SK-N-SH (cell line): ENCODE measurements at regions not wholly inside any gene's neighbourhood (a gene's known extent, or its start where the extent isn't known, plus 50 kb on each side); places are given as distances from the start of the nearest gene placed in this dataset.

ENCODE experiments used
- CTCF ChIA-PET: fragments of 300-600, 350-600 bp; formaldehyde crosslinking; extraction: SDS; loops from one replicate; lab custom pipeline; 2021; lab: Yijun Ruan, JAX
- POLR2A ChIA-PET: fragments of 350-600 bp; sonication (Branson Sonifier 250); formaldehyde crosslinking; extraction: SDS; loops from one replicate; lab custom pipeline; 2020; ENCODE audit warnings: antibody characterized with exemption, inconsistent platforms; lab: Yijun Ruan, JAX
- DNase-seq: peaks from one replicate; pipeline ENCODE4 v3.0.0; 2012
- H2AFZ ChIP-seq: fragments of 200-600 bp; sonication (generic); 2 replicates; pipeline ENCODE4 v1.8.1; 2016; ENCODE audit warnings: antibody characterized with exemption, mild to moderate bottlenecking, low read depth
- H3F3A ChIP-seq: fragments of 200-600 bp; sonication (generic); replicated peaks from 2 replicates; pipeline ENCODE3; 2016; ENCODE audit warnings: antibody characterized with exemption, mild to moderate bottlenecking; ENCODE audit not compliant: insufficient read depth
- H3K27ac ChIP-seq, 2 experiments: fragments of 200-500 bp in 1 of 2; fragments of 200-600 bp in 1 of 2; sonication (Bioruptor generic) in 1 of 2; sonication (generic), shearing (Covaris generic) in 1 of 2; 2 replicates each; pipeline versions ENCODE4 v1.5.1 to v1.6.1; 2014 to 2016; ENCODE audit warnings: low read depth in 2 of 2, inconsistent platforms in 1 of 2, low read length in 1 of 2, mild to moderate bottlenecking in 1 of 2, mixed read lengths in 1 of 2
- H3K27me3 ChIP-seq: fragments of 200-600 bp; sonication (generic), shearing (Covaris generic); 2 replicates; pipeline ENCODE4 v1.6.1; 2016; ENCODE audit warnings: mixed run types; ENCODE audit not compliant: insufficient read depth
- H3K36me3 ChIP-seq, 2 experiments: fragments of 200-500 bp in 1 of 2; fragments of 200-600 bp in 1 of 2; sonication (Bioruptor generic) in 1 of 2; sonication (generic) in 1 of 2; replicated peaks in 1 of 2; 2 replicates each; pipeline versions ENCODE3 to v1.5.1; 2014 to 2016; ENCODE audit warnings: low read length in 1 of 2, mild to moderate bottlenecking in 1 of 2; ENCODE audit not compliant: insufficient read depth in 2 of 2, control insufficient read depth in 1 of 2
- H3K4me1 ChIP-seq, 2 experiments: fragments of 200-500 bp in 1 of 2; fragments of 200-600 bp in 1 of 2; sonication (Bioruptor generic) in 1 of 2; sonication (generic), shearing (Covaris generic) in 1 of 2; 2 replicates each; pipeline versions ENCODE4 v1.5.1 to v1.6.1; 2014 to 2016; ENCODE audit warnings: low read depth in 1 of 2, low read length in 1 of 2, mixed run types in 1 of 2; ENCODE audit not compliant: insufficient read depth in 2 of 2, control insufficient read depth in 1 of 2
- H3K4me2 ChIP-seq: fragments of 200-600 bp; sonication (generic), shearing (Covaris generic); 2 replicates; pipeline ENCODE4 v1.6.1; 2017; ENCODE audit warnings: mixed run types
- H3K4me3 ChIP-seq, 2 experiments: fragments of 200-500 bp in 1 of 2; fragments of 200-600 bp in 1 of 2; sonication (Bioruptor generic) in 1 of 2; sonication (generic), shearing (Covaris generic) in 1 of 2; 2 replicates each; pipeline versions ENCODE4 v1.5.1 to v1.8.1; 2014 to 2016; ENCODE audit warnings: low read depth in 2 of 2, inconsistent platforms in 1 of 2, low read length in 1 of 2, mild to moderate bottlenecking in 1 of 2, mixed read lengths in 1 of 2, moderate library complexity in 1 of 2
- H3K79me2 ChIP-seq: fragments of 200-600 bp; sonication (generic); 2 replicates; pipeline ENCODE4 v1.8.1; 2017; ENCODE audit warnings: mild to moderate bottlenecking; ENCODE audit not compliant: insufficient read depth
- H3K9ac ChIP-seq: fragments of 200-600 bp; sonication (generic); 2 replicates; pipeline ENCODE4 v1.6.1; 2017; ENCODE audit warnings: mixed run types
- H3K9me2 ChIP-seq: fragments of 200-600 bp; sonication (generic); 2 replicates; pipeline ENCODE4 v1.6.1; 2017; ENCODE audit warnings: mixed run types
- H3K9me3 ChIP-seq: fragments of 200-600 bp; sonication (generic); 2 replicates; pipeline ENCODE4 v1.6.1; 2017; ENCODE audit warnings: mixed run types, mild to moderate bottlenecking, moderate library complexity
- H4K20me1 ChIP-seq: fragments of 200-600 bp; sonication (generic); 2 replicates; pipeline ENCODE4 v1.6.1; 2017; ENCODE audit warnings: mild to moderate bottlenecking, mixed run types; ENCODE audit not compliant: insufficient read depth
- CHD2 ChIP-seq: fragments of 150-350 bp; IDR thresholded peaks from 2 replicates; pipeline ENCODE4 v1.6.1; 2018; ENCODE audit warnings: low read length; ENCODE audit not compliant: partially characterized antibody
- CTCF ChIP-seq: fragments of 200-600 bp; sonication (generic); IDR thresholded peaks from 2 replicates; pipeline ENCODE4 v1.6.1; 2017; ENCODE audit warnings: antibody characterized with exemption, mild to moderate bottlenecking, moderate library complexity
- EZH2phosphoT487 ChIP-seq: fragments of 200-600 bp; sonication (generic); IDR thresholded peaks from 2 replicates; pipeline ENCODE4 v1.6.1; 2017; ENCODE audit warnings: low read depth, mixed run types, mild to moderate bottlenecking, antibody characterized with exemption, moderate library complexity, borderline replicate concordance
- FOSL2 ChIP-seq: IDR thresholded peaks from 2 replicates; pipeline ENCODE4 v1.4.0; 2012; ENCODE audit warnings: low read depth, mild to moderate bottlenecking, moderate library complexity, borderline replicate concordance
- FOXJ3 ChIP-seq: sonication (generic); formaldehyde crosslinking; IDR thresholded peaks from 2 replicates; pipeline ENCODE4 v1.5.1; 2020; ENCODE audit warnings: mild to moderate bottlenecking, missing genetic modification reagents
- GABPA ChIP-seq: IDR thresholded peaks from 2 replicates; pipeline ENCODE4 v1.4.0; 2012; ENCODE audit warnings: low read depth, mild to moderate bottlenecking
- IRF3 ChIP-seq: fragments of 150-350 bp; IDR thresholded peaks from 2 replicates; pipeline ENCODE4 v1.6.1; 2016; ENCODE audit warnings: mild to moderate bottlenecking, low read depth, low read length
- MAX ChIP-seq: IDR thresholded peaks from 2 replicates; pipeline ENCODE4 v1.4.0; 2012; ENCODE audit warnings: low read depth
- MEF2A ChIP-seq: IDR thresholded peaks from 2 replicates; pipeline ENCODE4 v1.4.0; 2012; ENCODE audit warnings: low read depth, borderline replicate concordance
- MXI1 ChIP-seq: IDR thresholded peaks from 2 replicates; pipeline ENCODE4 v1.6.1; 2012; ENCODE audit warnings: mild to moderate bottlenecking, low read depth, low read length, improper control_type of control experiment
- NRF1 ChIP-seq: IDR thresholded peaks from 2 replicates; pipeline ENCODE4 v1.6.1; 2012; ENCODE audit warnings: low read depth, mild to moderate bottlenecking, low read length
- PBX3 ChIP-seq: IDR thresholded peaks from 2 replicates; pipeline ENCODE4; 2012
- RCOR1 ChIP-seq: fragments of 150-350 bp; IDR thresholded peaks from 2 replicates; pipeline ENCODE4 v1.6.1; 2017; ENCODE audit warnings: antibody characterized with exemption, low read length
- SMC3 ChIP-seq: IDR thresholded peaks from 2 replicates; pipeline ENCODE4 v1.6.1; 2012; ENCODE audit warnings: low read depth, low read length, improper control_type of control experiment
- TCF12 ChIP-seq: IDR thresholded peaks from 2 replicates; pipeline ENCODE4 v1.4.0; 2012
- USF1 ChIP-seq: IDR thresholded peaks from 2 replicates; pipeline ENCODE4 v1.4.0; 2012; ENCODE audit warnings: low read depth, borderline replicate concordance
- USF2 ChIP-seq: fragments of 150-350 bp; IDR thresholded peaks from 2 replicates; pipeline ENCODE4 v1.6.1; 2017; ENCODE audit warnings: antibody characterized with exemption, low read length, low read depth, borderline replicate concordance
- YY1 ChIP-seq: IDR thresholded peaks from 2 replicates; pipeline ENCODE4 v1.4.0; 2012; ENCODE audit warnings: low read depth, mild to moderate bottlenecking
- ZBTB33 ChIP-seq: IDR thresholded peaks from 2 replicates; pipeline ENCODE4 v1.4.0; 2012; ENCODE audit warnings: low read depth, borderline replicate concordance
- WGBS: methylation state at CpG from one replicate; pipeline ENCODE4 v1.1.6; 2017; ENCODE audit warnings: low lambda C conversion rate; 5-methylcytosine and 5-hydroxymethylcytosine counted together

GRCh38 chr16:72226136-72226535 is 54.2 kb upstream of the PMFBP1 start:
- Histone ChIP-seq H3K4me2 (no peak overlapping the region), H3K79me2 (no peaks in the 10 kb centered on the region), H3K4me3 (no peak overlapping the region), H3K9me3 (no peaks in the 10 kb centered on the region), H3F3A (no peaks in the 10 kb centered on the region), H3K27me3 (no peaks in the 10 kb centered on the region), H3K4me1 (peaks cover 0 to 10% of the 10 kb centered on the region in 2 experiments; a peak in 2 of 4 replicates), H3K36me3 (no peaks in the 10 kb centered on the region), H3K27ac (no peak overlapping the region), H4K20me1 (no peaks in the 10 kb centered on the region), H3K9ac (no peak overlapping the region), H2AFZ (no peak overlapping the region), H3K9me2 (no peaks in the 10 kb centered on the region)
- TF ChIP-seq GABPA (no peak), TCF12 (no peak), FOXJ3 (no peak), MAX (no peak), USF1 (no peak), ZBTB33 (no peak), CHD2 (no peak), FOSL2 (no peak), IRF3 (no peak), MXI1 (no peak), NRF1 (no peak), EZH2phosphoT487 (no peak), RCOR1 (no peak)
- no peak for DNase-seq
- ChIA-PET CTCF (interaction anchor here (0.7 to 1.7 kb wide), 4 partner anchors 9 to 101 kb away, joined by 3 read pairs; no protein-coding TSS in a partner anchor), POLR2A (interaction anchor here (0.9 kb wide), 1 partner anchor 27 kb away, joined by 3 read pairs; no protein-coding TSS in a partner anchor)
- 49% methylated on average over 3 of the region's 3 CpGs for WGBS

- Histone ChIP-seq H3K27ac (no peak overlapping the region), H3K9ac (no peak overlapping the region), H3K4me3 (no peak overlapping the region), H3K9me3 (no peaks in the 10 kb centered on the region), H3K4me1 (peaks cover 0 to 16% of the 10 kb centered on the region in 2 experiments; a peak in 2 of 4 replicates), H3K27me3 (no peaks in the 10 kb centered on the region), H4K20me1 (no peaks in the 10 kb centered on the region), H3K4me2 (no peak overlapping the region)
- 75% methylated on average over 6 of the region's 6 CpGs for WGBS
- POLR2A ChIA-PET = no interaction called here
- no peak for DNase-seq
- TF ChIP-seq SMC3 (no peak), YY1 (no peak), USF2 (no peak), PBX3 (no peak), CTCF (no peak), TCF12 (no peak), MEF2A (no peak), RCOR1 (no peak)
- TF ChIP-seq, all 33 proteins: peak for 0
- no peaks in the 10 kb centered on the region for H3K36me3 ChIP-seq
- H3K79me2 ChIP-seq = no peaks in the 10 kb centered on the region
- CTCF ChIA-PET = interaction anchor here (1.2 to 1.3 kb wide), 2 partner anchors 23 to 29 kb away, joined by 3 read pairs; no protein-coding TSS in a partner anchor
- no peak overlapping the region for H2AFZ ChIP-seq
- no peaks in the 10 kb centered on the region for H3K9me2 ChIP-seq
- no peaks in the 10 kb centered on the region for H3F3A ChIP-seq
Observed at GRCh38 chr16:72224260-72224768, 52.4 kb upstream of the PMFBP1 start.
